GM13977 (cell line): ENCODE measurements at regions not wholly inside any gene's neighbourhood (a gene's known extent, or its start where the extent isn't known, plus 50 kb on each side); places are given as distances from the start of the nearest gene placed in this dataset.

Source experiments
- DNase-seq: peaks from one replicate; pipeline ENCODE4 v3.0.0; 2012; ENCODE audit warnings: low spot score
- CTCF ChIP-seq: IDR thresholded peaks from 2 replicates; pipeline ENCODE4 v1.5.1; 2012; ENCODE audit warnings: mild to moderate bottlenecking, control low read depth; ENCODE audit not compliant: insufficient read depth; ENCODE audit errors: extremely low read depth, missing control alignments
- in situ Hi-C: fragments of 300-500 bp; cut with MboI; formaldehyde crosslinking; loops from one replicate; pipeline ENCODE4 v1.12.0; 2022; ENCODE audit warnings: low sequenced_read_pairs, low pct_unique_long_range_greater_than_20kb, mixed read lengths, inconsistent platforms; ENCODE audit not compliant: unreplicated experiment

DNA sequence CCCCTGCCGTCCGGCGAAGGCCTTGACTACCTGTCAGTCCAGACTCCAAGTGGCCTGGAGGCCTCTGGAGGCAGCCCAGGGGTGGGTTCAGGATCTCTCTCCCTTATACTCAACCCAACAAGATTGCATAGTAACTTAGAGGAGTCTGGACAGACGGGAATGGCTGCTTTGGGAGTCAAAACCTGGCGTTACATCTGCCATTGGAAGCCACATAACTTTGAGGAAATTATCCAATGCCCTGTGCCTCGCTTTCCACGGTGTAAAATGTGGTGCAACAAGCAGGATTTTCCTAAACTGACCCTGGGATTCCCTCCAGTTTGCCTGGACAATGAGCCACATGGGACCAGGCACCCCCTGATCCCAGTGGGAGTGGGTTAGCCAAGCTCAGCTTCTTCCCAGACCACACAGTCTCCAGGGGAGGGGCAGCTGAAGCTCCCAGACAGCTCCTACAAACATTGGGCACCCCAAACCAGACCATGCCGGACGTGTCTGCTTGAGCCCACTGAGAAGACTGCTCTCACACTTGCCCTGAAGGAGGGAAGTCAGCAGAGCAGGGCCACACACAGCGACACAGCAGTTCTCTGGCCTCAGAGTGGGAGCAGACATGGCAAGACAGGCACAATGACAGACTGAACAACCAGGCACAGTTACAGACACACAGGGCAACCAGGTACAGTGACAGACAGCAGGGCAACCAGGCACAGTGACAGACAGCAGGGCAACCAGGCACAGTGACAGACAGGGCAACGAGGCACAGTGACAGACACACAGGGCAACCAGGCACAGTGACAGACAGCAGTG is 65.6 kb upstream of the RAB6C start:
- TF ChIP-seq CTCF: no peak
- in situ Hi-C loops: no loop called here
- DNase-seq: no peak

DNA sequence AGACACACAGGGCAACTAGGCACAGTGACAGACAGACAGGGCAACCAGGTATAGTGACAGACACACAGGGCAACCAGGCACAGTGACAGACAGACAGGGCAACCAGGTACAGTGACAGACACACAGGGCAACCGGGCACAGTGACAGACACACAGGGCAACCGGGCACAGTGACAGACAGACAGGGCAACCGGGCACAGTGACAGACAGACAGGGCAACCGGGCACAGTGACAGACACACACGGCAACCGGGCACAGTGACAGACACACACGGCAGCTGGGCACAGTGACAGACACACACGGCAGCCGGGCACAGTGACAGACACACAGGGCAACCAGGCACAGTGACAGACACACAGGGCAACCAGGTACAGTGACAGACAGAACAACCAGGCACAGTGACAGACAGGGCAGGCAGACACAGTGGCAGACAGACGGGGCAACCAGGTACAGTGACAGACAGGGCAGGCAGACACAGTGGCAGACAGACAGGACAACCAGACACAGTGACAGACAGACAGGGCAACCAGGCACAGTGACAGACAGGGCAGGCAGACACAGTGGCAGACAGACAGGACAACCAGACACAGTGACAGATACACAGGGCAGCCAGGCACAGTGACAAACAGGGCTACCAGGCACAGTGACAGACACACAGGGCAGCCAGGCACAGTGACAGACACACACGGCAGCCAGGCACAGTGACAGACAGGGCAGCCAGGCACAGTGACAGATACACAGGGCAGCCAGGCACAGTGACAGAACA is 64.7 kb upstream of the RAB6C start:
- no peak for TF ChIP-seq CTCF
- DNase-seq: no peak
- in situ Hi-C loops: no loop called here

DNA sequence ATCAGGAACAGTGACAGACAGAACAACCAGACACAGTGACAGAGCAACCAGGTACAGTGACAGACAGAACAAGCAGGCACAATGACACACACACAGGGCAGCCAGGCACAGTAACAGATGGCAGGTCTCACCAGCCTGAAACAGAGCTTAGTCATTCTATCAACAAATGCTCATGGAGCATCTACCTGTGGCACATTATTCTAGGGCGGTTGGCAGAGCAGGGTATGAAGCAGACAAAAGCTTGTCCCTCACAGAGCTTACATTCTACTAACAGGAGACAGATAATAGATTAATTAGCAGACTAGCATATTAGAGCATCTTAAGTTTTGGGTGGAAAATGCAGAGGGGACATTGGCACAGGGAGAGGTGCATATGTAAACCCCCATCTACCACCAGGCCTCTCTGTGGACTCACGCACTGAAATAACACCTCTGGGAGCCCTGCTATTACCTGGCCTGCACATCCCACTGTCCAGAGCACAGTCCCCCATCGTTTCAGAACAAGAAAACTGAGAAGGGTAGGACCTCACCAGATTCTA is 64.1 kb upstream of the RAB6C start:
- in situ Hi-C loops: no loop called here
- DNase-seq: no peak
- no peak for TF ChIP-seq CTCF

GRCh38 chr2:129918604-129919003 is 60.9 kb upstream of the RAB6C start:
- in situ Hi-C loops: no loop called here
- DNase-seq: no peak
- TF ChIP-seq CTCF: no peak

DNA sequence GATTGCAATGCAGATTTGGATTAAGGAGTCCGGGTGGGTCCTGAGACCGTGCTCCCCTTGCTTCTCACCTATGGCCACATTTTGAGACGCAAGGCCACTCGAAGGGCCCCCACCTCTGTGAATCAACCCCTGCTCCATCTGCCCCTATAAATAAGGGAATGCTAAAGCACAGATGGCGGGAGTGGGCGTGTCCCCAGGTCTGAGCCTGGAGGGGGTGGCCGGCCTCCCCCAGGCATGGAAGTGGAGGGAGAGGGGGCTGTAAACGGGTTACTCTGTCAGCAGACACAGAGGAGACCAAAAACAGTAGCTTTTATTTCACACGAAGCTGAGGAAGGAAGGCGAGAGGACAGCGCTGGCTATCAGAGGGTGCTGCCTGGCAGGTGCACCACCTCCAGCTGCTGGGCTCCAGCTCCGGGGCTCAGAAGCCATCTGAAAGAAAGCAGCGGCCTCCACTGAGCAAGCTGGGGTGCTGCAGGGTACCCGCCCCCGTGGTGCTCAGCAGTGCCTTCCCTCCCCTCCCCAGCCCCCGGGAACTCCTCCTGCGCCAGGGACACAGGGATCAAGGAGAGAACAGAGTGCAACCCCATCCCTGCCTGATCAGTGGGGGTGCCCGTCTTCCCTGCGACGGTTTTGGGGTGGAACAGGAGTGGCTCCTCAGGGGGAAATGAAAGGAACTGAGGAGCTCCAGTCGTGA is 56.7 kb upstream of the RAB6C start:
- no peak for DNase-seq
- in situ Hi-C loops: no loop called here
- TF ChIP-seq CTCF: no peak
